ENCODE measurements at regions not wholly inside any gene's neighbourhood (a gene's known extent, or its start where the extent isn't known, plus 50 kb on each side); places are given as distances from the start of the nearest gene placed in this dataset.
A peak's percentile ranks its signal among the peaks of the same experiment; 100 is the strongest.

GRCh38 chr10:111967116-111967515 is 216.4 kb downstream of the GPAM start (continued):
- TF ChIP-seq ZNF462 (CRISPR knock-in tag; IDR thresholded peaks at IDR 0.05) (no peak), NANOG (IDR thresholded peaks at IDR 0.05; ENCODE audit: borderline replicate concordance) (no peak), EZH2phosphoT487 (IDR thresholded peaks at IDR 0.05; ENCODE audit: unreplicated experiment) (no peak), STAT1 (IDR thresholded peaks at IDR 0.05; ENCODE audit: unreplicated experiment) (no peak), POLR2AphosphoS5 (IDR thresholded peaks at IDR 0.05; ENCODE audit: low read depth) (no peak), ZNF331 (CRISPR knock-in tag; IDR thresholded peaks at IDR 0.05; ENCODE audit: low read depth) (no peak), CREB1 (CRISPR knock-in tag; IDR thresholded peaks at IDR 0.05; ENCODE audit: low read depth) (no peak)

- no peak overlapping the region for H3K4me3 Mint-ChIP-seq
- no peaks in the 10 kb centered on the region for H3K36me3 Mint-ChIP-seq (ENCODE audit: low read depth)
- H3K27me3 ChIP-seq (ENCODE audit: insufficient read depth) = no peaks in the 10 kb centered on the region
- H3K9me3 Mint-ChIP-seq = peaks cover 6% of the 10 kb centered on the region; the same call in 2 of the 3 replicates
- H4K20me1 ChIP-seq (replicated peaks; ENCODE audit: insufficient read depth) = no peaks in the 10 kb centered on the region
- H3K27ac ChIP-seq (ENCODE audit: low read depth) = no peak overlapping the region
- peaks cover 22% of the 10 kb centered on the region; the same call in 1 of the 2 replicates for H3K9me2 ChIP-seq (ENCODE audit: insufficient read depth)
- H3K36me3 ChIP-seq (ENCODE audit: insufficient read depth) = no peaks in the 10 kb centered on the region
- ATAC-seq = peak; percentile 32; the same call in 1 of the 3 replicates
- DNase-seq (ENCODE audit: low spot score) = peak; percentile 13
- no peak overlapping the region for H3K27ac Mint-ChIP-seq
- no peak overlapping the region for H3K4me3 ChIP-seq
- H3K27me3 Mint-ChIP-seq (ENCODE audit: insufficient read depth, low read depth, poor library complexity) = no peaks in the 10 kb centered on the region
- H2AFZ ChIP-seq = no peak overlapping the region
- no peak overlapping the region for H3K4me2 ChIP-seq
- H3K79me2 ChIP-seq (replicated peaks; ENCODE audit: insufficient read depth) = no peaks in the 10 kb centered on the region
- H3K4me1 ChIP-seq (ENCODE audit: insufficient read depth) = no peaks in the 10 kb centered on the region
- H3K4me1 Mint-ChIP-seq = no peaks in the 10 kb centered on the region
- no peaks in the 10 kb centered on the region for H3F3A ChIP-seq (replicated peaks; ENCODE audit: low read depth)
- TF ChIP-seq CTCF (conservative IDR thresholded peaks at IDR 0.05; ENCODE audit: low read depth in 2 of 2) (peak; percentile 17 to 48; a peak in 3 of 4 replicates), CREB1 (CRISPR knock-in tag; IDR thresholded peaks at IDR 0.05; ENCODE audit: low read depth) (no peak)
Observed at GRCh38 chr10:111967547-111967946, 216.0 kb downstream of the GPAM start.
